GM12892 (cell line): ENCODE measurements at regions not wholly inside any gene's neighbourhood (a gene's known extent, or its start where the extent isn't known, plus 50 kb on each side); places are given as distances from the start of the nearest gene placed in this dataset.
"Not testable (repeated sequence)": the region's sequence is repeated elsewhere in the genome, so short reads cannot be mapped to it uniquely, and the experiment has no call there.

Source experiments
- POLR2A ChIP-seq: IDR thresholded peaks from 2 replicates; pipeline ENCODE4 v1.6.1; 2011; ENCODE audit warnings: low read depth, low read length, control low read depth
- POLR2AphosphoS5 ChIP-seq: IDR thresholded peaks from 2 replicates; pipeline ENCODE4 v1.6.1; 2011; ENCODE audit warnings: low read depth, low read length, control low read depth
- TAF1 ChIP-seq: IDR thresholded peaks from 2 replicates; pipeline ENCODE4 v1.6.1; 2011; ENCODE audit warnings: low read depth, mild to moderate bottlenecking, control low read depth, low read length, borderline replicate concordance

GRCh38 chr9:41347893-41348292 lies 158.8 kb upstream of the ZNG1F start:
- not testable (repeated sequence) for TF ChIP-seq POLR2AphosphoS5, POLR2A, TAF1
